KMS-11 (cell line): ENCODE measurements at regions not wholly inside any gene's neighbourhood (a gene's known extent, or its start where the extent isn't known, plus 50 kb on each side); places are given as distances from the start of the nearest gene placed in this dataset.

Experiments
- H2AFZ ChIP-seq: fragments of 200-600 bp; sonication (generic); 2 replicates; pipeline ENCODE4 v1.6.1; 2016; ENCODE audit warnings: antibody characterized with exemption, mixed run types, low read depth
- H3K27ac ChIP-seq: fragments of 200-600 bp; sonication (generic); 2 replicates; pipeline ENCODE4 v1.6.1; 2016; ENCODE audit warnings: mild to moderate bottlenecking, mixed run types
- H3K27me3 ChIP-seq: fragments of 200-600 bp; sonication (generic); 2 replicates; pipeline ENCODE4 v1.6.1; 2017; ENCODE audit warnings: mild to moderate bottlenecking, low read depth, mixed run types, moderate library complexity; ENCODE audit not compliant: insufficient read depth
- H3K36me3 ChIP-seq: fragments of 200-600 bp; sonication (generic); 2 replicates; pipeline ENCODE4 v1.6.1; 2017; ENCODE audit warnings: mild to moderate bottlenecking, mixed run types; ENCODE audit not compliant: insufficient read depth
- H3K4me1 ChIP-seq: fragments of 200-600 bp; sonication (generic); 2 replicates; pipeline ENCODE4 v1.6.1; 2016; ENCODE audit warnings: mild to moderate bottlenecking, low read depth, mixed run types; ENCODE audit not compliant: poor library complexity, severe bottlenecking
- H3K4me2 ChIP-seq: fragments of 200-600 bp; sonication (generic); 2 replicates; pipeline ENCODE4 v1.7.0; 2016; ENCODE audit warnings: mild to moderate bottlenecking, mixed run types
- H3K4me3 ChIP-seq: fragments of 200-600 bp; sonication (generic); IDR thresholded peaks from 2 replicates; pipeline ENCODE4 v1.6.1; 2017; ENCODE audit warnings: low read depth, low read length, mixed read lengths; ENCODE audit not compliant: insufficient read depth
- H3K79me2 ChIP-seq: fragments of 200-600 bp; sonication (generic); 2 replicates; pipeline ENCODE4 v1.6.1; 2016; ENCODE audit warnings: low read depth, mixed run types; ENCODE audit not compliant: insufficient read depth
- H3K9ac ChIP-seq: fragments of 200-600 bp; sonication (generic); 2 replicates; pipeline ENCODE4 v1.6.1; 2016; ENCODE audit warnings: mild to moderate bottlenecking, mixed run types
- H4K20me1 ChIP-seq: fragments of 200-600 bp; sonication (generic); 2 replicates; pipeline ENCODE4 v1.6.1; 2016; ENCODE audit warnings: mild to moderate bottlenecking, mixed run types; ENCODE audit not compliant: insufficient read depth
- TF ChIP-seq, protein P1 (sequence below): fragments of 200-600 bp; sonication (generic); conservative IDR thresholded peaks from 2 replicates; pipeline ENCODE4 v1.6.1; 2017; ENCODE audit warnings: low read depth, mild to moderate bottlenecking, antibody characterized with exemption, low read length, moderate library complexity, mixed read lengths

DNA sequence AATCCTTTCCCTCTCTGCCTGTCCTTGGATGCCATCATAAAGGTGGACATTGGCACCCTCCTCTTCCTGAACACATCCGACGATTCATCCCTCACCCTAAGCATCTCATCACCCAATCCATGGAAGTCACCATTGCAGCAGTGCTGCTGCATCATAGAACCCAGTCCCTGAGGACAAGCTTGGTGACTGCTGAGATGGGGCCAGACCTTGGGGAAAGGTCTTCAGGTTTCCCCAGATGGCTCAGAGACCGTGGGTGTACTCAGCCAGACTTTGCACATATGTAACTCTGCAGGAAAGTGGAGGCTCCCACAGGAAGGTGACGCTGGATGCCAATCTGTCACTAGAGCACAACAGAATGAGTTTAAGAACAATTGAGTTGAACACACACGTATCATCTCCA, 202.2 kb downstream of the SOX11 start:
- H2AFZ ChIP-seq, result no peak overlapping the region
- H3K4me3 ChIP-seq, result no peak overlapping the region
- no peak overlapping the region for H3K27ac ChIP-seq
- no peaks in the 10 kb centered on the region for H3K27me3 ChIP-seq
- no peaks in the 10 kb centered on the region for H3K36me3 ChIP-seq
- no peak overlapping the region for H3K9ac ChIP-seq
- H4K20me1 ChIP-seq, result no peaks in the 10 kb centered on the region
- TF ChIP-seq, protein P1, sequence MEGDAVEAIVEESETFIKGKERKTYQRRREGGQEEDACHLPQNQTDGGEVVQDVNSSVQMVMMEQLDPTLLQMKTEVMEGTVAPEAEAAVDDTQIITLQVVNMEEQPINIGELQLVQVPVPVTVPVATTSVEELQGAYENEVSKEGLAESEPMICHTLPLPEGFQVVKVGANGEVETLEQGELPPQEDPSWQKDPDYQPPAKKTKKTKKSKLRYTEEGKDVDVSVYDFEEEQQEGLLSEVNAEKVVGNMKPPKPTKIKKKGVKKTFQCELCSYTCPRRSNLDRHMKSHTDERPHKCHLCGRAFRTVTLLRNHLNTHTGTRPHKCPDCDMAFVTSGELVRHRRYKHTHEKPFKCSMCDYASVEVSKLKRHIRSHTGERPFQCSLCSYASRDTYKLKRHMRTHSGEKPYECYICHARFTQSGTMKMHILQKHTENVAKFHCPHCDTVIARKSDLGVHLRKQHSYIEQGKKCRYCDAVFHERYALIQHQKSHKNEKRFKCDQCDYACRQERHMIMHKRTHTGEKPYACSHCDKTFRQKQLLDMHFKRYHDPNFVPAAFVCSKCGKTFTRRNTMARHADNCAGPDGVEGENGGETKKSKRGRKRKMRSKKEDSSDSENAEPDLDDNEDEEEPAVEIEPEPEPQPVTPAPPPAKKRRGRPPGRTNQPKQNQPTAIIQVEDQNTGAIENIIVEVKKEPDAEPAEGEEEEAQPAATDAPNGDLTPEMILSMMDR, result no peak
- H3K79me2 ChIP-seq, result no peaks in the 10 kb centered on the region
- no peak overlapping the region for H3K4me2 ChIP-seq
- no peaks in the 10 kb centered on the region for H3K4me1 ChIP-seq

DNA sequence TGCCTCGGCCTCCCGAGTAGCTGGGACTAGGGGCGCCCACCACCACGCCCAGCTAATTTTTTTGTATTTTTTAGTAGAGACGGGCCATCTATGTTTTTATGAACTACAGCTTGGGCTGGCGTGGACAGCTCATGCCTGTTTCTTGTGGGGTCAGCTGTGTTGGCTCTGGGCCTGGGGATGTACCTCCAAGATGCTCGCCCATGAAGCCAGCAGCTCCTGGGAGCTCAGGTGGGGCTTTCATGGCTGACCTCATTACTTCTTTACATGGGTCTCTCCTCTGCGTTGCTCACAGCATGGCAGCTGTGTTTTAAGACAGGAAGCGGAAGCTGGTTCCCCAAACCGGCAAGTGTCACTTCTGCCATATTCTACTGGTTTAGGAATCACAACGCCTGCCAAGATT, 203.1 kb downstream of the SOX11 start:
- no peaks in the 10 kb centered on the region for H4K20me1 ChIP-seq
- no peaks in the 10 kb centered on the region for H3K36me3 ChIP-seq
- TF ChIP-seq, protein P1, result no peak
- no peak overlapping the region for H3K27ac ChIP-seq
- H3K27me3 ChIP-seq, result no peaks in the 10 kb centered on the region
- H3K4me3 ChIP-seq, result no peak overlapping the region
- no peaks in the 10 kb centered on the region for H3K4me1 ChIP-seq
- no peaks in the 10 kb centered on the region for H3K79me2 ChIP-seq
- no peak overlapping the region for H2AFZ ChIP-seq
- no peak overlapping the region for H3K9ac ChIP-seq
- no peak overlapping the region for H3K4me2 ChIP-seq

- no peak overlapping the region for H3K9ac ChIP-seq
- H3K27ac ChIP-seq, result no peak overlapping the region
- no peak overlapping the region for H2AFZ ChIP-seq
- H3K4me2 ChIP-seq, result no peak overlapping the region
- H3K27me3 ChIP-seq, result no peaks in the 10 kb centered on the region
- no peaks in the 10 kb centered on the region for H3K4me1 ChIP-seq
- no peak overlapping the region for H3K4me3 ChIP-seq
- H4K20me1 ChIP-seq, result no peaks in the 10 kb centered on the region
- TF ChIP-seq, protein P1, result no peak
- H3K36me3 ChIP-seq, result no peaks in the 10 kb centered on the region
- H3K79me2 ChIP-seq, result no peaks in the 10 kb centered on the region
These were observed 205.1 kb downstream of the SOX11 start for GRCh38 chr2:5897249-5897648.

DNA sequence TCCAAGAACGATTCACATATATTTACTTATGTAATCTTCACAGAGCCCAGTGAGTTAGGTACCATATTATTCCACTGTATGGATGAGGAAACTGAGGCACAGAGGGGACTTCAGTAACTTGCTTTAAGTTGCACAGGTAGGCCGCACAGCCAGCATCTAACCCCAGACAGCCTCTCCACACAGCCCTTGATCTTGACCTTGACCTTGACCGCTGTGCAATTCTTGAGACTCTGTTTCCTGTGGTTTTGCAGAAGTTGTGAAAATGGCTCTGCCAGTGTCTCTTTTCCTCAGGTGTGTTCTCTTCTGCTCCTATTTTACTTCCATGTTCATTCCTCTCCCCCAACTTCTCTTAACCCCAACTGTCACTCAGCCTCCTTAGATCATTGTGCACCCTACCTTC, 206.5 kb downstream of the SOX11 start:
- Histone ChIP-seq H3K27me3 (no peaks in the 10 kb centered on the region), H3K79me2 (no peaks in the 10 kb centered on the region), H2AFZ (no peak overlapping the region), H3K27ac (no peak overlapping the region), H3K4me2 (no peak overlapping the region), H3K9ac (no peak overlapping the region), H3K4me1 (no peaks in the 10 kb centered on the region), H3K36me3 (no peaks in the 10 kb centered on the region), H3K4me3 (no peak overlapping the region), H4K20me1 (no peaks in the 10 kb centered on the region)
- TF ChIP-seq, protein P1, result no peak
